Uterus (tissue), 2 donors: ENCODE measurements at regions not wholly inside any gene's neighbourhood (a gene's known extent, or its start where the extent isn't known, plus 50 kb on each side); places are given as distances from the start of the nearest gene placed in this dataset.

ENCODE experiments used
- CTCF ChIP-seq, 4 experiments: fragments of 200-600 bp in 2 of 4; fragments of 450-650 bp in 2 of 4; sonication (generic) in 2 of 4; IDR thresholded peaks; one replicate each; pipeline ENCODE4 v1.5.1; 2016 to 2019; ENCODE audit warnings: antibody characterized with exemption in 4 of 4, mild to moderate bottlenecking in 2 of 4, moderate library complexity in 1 of 4
- POLR2A ChIP-seq, 2 donors: fragments of 450-650 bp; IDR thresholded peaks; one replicate each; pipeline ENCODE4 v1.6.1; 2016; ENCODE audit warnings: antibody characterized with exemption in 2 of 2, mild to moderate bottlenecking in 1 of 2, moderate library complexity in 1 of 2

GRCh38 chr6:56875961-56876360 lies 78.9 kb upstream of the BEND6 start:
- TF ChIP-seq POLR2A (IDR thresholded peaks at IDR 0.05) (no peak), CTCF (IDR thresholded peaks at IDR 0.05) (no peak)
